NCI-H524 (cell line): ENCODE measurements at regions not wholly inside any gene's neighbourhood (a gene's known extent, or its start where the extent isn't known, plus 50 kb on each side); places are given as distances from the start of the nearest gene placed in this dataset.
"Not testable (repeated sequence)": the region's sequence is repeated elsewhere in the genome, so short reads cannot be mapped to it uniquely, and the experiment has no call there.

Source experiments
- DNase-seq, 2 experiments: peaks; one replicate each; lab custom pipeline; 2025; lab: John Stamatoyannopoulos, UW

DNA sequence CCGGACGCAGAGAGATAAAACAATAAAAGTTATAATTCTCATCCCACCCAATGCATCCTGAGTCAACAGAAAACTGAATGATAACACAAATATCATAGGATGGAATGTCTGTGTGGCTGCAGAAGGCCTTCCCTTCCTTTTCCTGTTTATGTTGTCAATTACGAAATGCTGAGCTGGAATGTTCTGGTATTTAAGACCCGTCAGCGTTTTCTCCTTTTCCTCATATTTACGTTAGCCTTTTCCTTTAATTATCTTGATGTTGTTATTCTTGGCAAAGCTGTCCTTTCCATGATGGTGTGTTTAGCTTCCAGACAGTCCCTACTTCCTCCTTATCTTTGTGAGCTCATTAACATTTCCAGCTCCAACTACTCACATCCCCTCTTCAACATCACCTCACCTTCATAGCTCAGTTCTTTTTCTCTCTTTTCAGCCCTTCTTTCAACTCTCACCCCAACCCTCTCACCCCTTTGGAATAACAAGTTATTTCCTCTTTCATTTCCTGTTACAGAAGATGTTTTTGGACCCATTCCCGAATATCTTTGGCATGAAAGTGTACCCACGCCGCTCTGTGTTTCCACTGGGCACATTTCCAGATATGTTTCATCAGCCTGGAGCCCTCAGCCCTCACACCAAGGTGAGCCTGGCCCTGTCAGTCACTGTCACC is 221.6 kb downstream of the NR2F1-AS1 start:
- no peak for DNase-seq

DNA sequence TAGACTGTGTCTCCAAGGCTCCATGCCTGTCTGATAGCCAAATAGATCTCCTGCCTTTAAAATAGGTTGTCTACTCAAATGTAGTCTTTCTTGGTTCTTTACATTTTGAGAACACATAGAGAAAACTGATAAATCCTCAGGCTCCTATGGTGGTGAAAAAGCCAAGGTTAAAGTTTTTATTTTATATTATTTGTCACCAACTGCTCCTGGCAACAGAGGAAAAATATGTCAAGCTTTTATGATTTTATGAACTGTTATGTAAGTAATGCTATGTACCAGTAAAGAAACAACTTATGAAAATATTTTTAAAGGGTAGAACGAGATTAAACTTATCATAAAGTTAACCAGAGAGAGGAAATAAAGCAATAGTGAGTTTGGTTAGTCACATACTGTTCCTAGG is 222.8 kb downstream of the NR2F1-AS1 start:
- DNase-seq: no peak

DNA sequence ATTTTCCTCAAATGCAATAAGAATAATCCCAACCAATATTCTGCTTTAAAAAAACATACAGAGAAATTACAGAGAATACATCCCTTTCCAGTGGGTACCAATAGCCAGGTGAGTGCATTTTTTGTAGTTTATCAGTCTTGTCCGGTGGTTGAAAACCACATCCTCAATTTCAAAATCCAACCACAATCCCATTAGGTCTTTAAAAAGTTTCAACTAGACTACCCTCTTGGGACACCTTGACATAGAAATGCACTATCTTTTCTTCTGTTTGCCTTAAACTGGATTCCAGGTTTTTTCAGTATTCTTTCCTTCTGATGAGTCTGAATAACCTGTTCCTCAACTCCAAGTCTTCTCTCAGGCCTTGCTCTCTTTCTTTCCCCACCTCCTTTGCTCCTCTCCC is 223.3 kb downstream of the NR2F1-AS1 start:
- no peak for DNase-seq

DNA sequence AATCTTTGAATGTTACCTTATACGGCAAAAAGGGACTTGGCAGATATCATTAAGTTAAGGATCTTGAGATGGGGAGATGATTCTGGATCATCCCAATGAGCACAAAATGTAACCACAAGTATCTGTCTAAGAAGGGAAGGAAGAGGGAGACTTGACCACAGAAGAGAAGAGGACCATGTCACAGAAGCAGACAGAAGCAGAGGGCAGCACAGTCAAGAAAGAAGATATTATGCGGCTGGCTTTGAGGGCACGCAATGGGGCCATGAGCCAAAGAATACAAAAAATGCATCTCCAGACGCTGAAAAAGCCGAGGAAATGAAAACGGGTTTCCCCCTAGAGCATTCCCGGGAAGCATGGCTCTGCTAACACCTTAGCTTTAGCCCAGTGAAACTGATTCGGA is 225.3 kb downstream of the NR2F1-AS1 start:
- no peak for DNase-seq

DNA sequence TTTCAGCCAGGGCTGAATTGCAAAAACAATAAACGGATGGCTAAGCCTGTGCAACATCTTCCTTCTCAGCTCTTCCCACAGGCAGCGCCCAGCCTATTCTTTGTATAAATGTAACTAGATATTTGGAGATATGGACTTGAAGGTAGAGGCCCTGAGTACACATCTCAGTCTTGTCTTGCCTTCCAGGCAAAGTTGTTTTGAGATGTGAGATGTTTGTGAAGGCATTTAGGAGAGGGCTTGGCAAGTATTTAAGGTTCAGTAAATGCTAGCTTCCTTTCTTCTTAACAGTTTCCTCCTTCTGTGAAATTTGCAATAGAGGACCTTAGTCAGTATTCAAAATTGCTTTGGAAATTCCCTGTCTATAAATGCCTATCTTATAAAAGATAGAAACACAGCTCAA is 228.8 kb downstream of the NR2F1-AS1 start:
- DNase-seq: no peak

DNA sequence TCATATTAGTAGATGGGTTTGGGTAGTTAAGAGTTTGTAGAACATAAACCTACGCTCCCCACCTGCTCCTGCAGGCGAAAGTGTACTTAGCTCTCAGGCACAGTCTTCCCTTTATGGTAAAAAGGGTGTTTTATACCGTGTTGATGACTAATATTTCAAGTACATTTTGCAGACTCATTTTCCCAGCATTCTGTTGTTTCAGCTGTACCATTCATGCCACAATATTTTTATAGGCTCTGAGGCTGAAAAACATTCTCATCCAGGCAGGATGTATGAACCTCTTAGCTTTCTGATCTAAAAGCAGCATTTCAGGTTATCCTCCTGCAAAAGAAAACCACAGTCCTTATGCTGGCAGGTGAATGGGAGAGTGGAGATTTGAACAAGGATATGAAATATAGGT is 231.4 kb downstream of the NR2F1-AS1 start:
- no peak for DNase-seq

DNA sequence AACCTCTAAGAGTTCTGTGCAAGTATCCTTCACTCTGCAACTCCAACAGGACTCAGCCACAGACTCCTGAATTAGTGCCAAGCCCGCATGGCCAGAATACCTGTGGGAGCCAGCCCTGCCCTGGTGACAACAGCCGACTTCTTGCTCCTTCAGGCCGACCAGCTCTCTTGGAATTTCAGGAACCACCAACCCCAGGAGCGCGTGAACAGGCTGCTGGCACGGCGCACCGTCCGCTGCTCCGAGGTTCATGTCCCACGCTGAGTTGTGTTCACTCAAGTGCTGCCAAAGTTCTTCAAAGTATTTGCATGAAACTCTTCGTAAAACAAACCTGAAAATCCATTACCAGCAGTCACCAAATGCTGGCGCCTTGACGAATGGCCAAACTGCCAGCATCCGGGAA is 232.8 kb downstream of the NR2F1-AS1 start:
- DNase-seq: no peak

DNA sequence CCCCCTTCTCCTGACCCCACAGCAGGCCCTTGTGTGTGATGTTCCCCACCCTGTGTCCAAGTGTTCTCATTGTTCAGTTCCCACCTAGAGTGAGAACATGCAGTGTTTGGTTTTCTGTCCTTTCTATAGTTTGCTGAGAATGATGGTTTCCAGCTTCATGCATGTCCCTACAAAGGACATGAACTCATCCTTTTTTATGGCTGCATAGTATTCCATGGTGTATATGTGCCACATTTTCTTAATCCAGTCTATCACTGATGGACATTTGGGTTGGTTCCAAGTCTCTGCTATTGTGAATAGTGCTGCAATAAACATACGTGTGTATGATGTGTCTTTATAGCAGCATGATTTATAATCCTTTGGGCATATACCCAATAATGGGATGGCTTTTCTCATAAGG is 234.2 kb downstream of the NR2F1-AS1 start:
- DNase-seq: not testable (repeated sequence)

DNA sequence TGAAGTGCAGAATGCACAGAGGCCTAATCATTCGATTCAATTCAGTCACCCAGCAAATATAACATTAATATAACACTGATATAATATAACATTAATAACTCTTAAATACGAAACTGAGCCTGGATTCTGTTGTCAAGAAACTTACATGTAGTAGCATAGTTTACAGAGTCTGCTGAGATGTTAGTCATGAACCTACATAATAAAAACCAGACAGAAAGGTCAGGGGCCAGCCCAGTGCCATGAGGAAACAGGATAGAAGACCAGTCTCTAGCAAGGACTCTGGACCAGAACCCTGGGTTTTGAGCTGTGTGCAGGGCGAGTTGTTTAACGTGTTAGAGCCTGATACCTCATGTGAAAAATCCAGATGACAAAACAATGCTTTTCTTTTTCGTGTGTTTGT is 234.7 kb downstream of the NR2F1-AS1 start:
- DNase-seq: no peak

DNA sequence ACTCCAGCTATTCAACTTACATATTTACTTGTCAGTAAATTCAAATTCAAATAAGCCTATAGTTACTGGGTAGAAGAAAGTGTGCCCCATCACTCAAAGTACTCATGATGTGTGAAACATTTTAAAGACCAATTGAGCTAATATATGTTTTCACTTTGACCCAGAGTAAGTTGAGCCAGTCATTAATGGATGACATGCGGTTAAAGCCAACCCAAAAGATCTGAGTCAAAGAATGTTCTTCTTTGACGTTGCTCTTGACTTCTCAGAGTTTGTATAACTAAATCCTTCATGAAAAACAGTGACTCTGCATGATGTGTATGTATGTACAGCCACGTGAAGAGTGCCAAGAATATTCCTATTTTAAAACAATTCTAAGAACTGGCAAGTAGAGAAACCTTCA is 237.4 kb downstream of the NR2F1-AS1 start:
- no peak for DNase-seq

DNA sequence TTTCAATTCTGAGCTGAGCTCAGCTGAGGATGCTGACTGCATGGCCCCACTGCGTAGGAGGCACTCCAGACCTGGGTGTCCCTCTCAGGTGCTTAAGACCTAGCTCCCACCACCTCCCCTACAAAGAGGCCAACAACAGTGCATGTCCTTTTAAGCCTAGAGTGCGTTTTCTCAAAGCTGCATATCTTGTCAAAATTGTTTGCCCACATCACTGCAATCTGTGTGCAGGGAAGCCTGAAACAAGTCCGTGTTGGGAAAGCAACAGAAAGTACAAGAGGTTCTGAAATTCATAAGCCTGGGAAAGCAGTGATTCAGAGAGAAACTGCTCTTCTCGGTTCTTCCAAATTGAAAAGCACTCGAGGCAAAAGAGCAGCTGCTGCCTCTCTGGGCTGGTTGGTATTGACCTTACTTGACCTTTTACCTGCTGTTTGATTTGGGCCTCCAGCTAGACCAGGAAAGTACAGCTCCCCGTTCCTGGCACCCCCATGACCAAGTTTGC is 238.4 kb downstream of the NR2F1-AS1 start:
- peak in 1 of 2 experiments; percentile 48 for DNase-seq

DNA sequence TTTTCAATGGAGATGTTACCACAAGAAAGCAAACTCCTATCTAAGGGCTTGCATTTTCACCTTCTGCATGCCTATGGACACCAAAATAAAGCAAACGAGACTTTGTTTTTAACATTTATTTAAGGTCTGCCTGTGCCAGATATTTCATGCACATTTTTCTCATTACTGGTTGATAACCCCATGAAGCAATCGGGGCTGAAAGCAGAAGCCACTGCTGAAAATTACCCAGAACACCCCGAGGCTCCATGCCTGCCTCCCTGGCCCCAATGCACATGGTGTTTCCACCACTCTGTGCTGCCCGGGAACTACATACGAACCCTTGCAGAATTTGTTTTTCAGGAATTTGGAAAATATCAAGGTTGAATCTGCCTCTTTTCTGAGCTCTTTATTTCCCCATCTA is 240.1 kb downstream of the NR2F1-AS1 start:
- DNase-seq: no peak

DNA sequence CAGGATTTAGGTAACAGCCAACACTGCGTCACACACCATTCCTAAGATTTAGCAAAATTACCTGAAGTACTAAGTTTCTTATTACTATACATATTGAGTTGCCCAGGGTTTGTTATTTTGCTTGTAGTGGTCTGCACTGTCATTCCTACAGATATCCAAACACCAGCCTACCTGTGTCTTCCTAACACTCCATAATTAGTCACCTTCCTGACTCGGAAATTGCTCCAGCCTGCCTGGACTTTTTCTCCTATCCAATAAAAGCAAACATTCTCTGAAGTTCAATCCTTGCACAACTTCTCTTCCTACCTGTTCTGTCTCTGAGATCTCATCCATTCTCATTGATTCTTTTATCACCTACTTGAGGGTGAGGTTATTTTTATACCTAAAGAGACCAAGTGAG is 243.9 kb downstream of the NR2F1-AS1 start:
- no peak for DNase-seq

DNA sequence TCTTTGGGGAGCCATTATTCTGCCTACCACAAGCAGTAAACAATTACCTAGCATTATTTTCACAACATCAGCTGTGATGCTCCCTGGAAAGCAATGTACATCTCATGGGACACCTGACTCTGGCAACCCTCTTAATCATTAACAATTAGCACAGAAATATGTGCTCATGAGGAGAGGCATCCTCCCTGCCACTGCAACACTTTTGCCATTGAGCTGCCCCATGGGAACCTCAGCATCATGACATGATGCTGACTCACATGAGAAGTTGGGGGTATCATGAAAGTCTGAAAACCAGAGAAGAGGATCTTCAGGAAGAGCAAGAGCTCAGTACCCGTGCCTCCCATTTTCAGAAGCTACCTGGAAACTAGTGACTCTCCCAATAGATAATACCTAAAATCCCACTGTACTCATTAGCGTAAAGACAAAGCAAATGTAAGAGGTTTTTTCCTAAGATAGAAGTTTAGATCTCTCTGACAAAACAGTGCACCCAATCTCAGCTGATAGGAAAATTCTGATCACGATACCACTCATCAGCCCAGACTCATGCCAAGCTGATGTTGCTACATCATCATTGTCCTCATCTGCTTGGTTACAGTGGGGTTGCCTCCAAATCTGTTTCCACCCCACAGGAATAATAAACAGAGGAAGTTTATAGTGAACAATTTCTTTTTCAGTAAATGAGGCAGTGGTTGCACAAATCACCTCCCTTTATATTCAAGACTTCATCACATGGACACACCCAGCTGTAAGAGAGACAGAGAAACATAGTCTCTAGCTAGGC is 244.5 kb downstream of the NR2F1-AS1 start:
- no peak for DNase-seq

DNA sequence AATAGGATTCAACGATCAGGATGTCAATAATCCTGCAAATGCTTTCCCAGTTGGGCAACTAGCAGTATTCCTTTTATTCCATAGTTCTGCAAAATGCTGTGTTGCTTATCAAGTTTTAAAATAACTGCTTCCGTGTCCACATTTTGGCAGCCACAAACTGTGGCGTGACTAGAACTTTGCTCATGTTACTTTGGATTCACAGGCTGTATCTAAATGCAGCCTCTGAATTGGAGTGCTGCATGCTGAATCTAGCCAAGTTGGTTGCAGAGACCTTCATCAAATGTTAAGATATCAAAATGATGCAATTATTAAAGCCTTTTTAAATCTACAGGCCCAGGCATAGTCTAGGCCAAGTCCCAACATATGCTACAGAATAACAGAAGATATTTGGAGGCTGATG is 249.2 kb downstream of the NR2F1-AS1 start:
- DNase-seq: no peak

DNA sequence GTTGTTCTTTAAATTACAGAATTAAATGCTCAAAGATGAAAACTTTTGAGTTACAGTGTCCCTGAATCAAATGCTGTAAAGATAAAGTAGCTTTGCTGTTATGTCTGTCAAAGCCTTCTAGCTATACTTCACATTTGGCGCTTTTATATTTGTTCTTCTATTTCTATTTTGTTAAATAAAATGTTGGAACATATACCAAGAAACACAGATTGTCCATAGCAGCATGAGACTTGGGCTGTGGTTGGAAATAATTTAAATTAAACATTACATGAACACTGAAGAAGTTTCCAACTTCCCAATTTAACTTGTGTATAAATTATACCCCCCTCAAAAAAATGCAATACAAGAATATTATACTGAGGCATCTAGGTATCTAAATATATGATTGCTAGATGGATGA is 249.8 kb downstream of the NR2F1-AS1 start:
- no peak for DNase-seq

DNA sequence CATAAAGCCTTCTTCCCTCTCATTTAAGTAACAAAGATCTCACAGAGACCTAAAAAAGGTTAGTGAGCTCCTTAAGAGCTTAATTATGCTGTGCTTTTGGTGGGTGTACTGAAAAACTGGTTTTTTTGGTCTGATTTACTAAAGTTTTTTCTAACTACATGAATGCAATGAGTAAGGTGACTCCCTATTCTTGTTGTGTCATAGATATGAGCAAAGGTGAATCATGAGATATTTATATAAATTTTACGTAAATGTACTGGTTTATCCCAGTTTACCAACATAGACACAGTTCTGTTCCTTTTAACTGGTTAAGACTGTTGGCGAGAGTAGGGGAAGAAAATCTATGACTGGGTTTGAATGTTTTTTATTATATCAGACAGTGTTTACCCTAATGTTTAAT is 250.5 kb downstream of the NR2F1-AS1 start:
- no peak for DNase-seq

DNA sequence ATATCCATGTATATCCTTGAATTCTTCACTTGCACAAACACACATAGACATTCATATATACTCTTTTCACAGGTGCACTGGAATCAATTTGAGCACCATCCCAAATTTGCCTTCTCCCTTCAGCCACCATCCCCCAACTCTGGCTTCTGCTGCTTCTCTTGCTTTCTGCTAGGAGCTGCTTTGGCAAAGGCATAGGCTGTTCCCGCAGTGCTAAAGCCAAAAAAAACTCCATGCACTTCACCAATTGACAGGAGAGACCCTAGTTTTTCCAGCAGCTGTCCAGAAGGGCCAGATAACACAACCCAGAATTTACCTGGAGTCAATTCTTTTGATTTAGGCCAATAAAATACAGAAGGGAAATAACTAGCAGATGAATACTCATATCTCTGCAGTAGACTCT is 251.3 kb downstream of the NR2F1-AS1 start:
- DNase-seq: no peak

DNA sequence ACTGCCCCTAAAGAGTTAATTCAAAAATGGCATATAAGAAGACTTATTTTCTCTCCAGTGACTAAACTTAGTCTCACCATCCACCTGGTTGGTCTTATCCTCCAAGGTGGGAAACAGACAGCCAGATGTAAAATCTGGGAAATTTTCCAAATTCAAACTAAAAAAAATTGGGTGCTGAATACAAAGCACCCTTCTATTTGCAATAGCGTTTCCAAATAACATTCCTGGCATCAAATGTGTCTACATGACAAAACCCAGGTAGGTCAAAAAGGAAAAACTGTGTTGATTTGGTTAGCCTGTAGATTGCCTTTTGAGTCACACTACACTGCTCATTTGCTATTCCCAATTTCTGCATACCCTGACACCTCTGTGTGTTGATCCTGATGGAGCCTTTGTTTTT is 252.2 kb downstream of the NR2F1-AS1 start:
- no peak for DNase-seq

DNA sequence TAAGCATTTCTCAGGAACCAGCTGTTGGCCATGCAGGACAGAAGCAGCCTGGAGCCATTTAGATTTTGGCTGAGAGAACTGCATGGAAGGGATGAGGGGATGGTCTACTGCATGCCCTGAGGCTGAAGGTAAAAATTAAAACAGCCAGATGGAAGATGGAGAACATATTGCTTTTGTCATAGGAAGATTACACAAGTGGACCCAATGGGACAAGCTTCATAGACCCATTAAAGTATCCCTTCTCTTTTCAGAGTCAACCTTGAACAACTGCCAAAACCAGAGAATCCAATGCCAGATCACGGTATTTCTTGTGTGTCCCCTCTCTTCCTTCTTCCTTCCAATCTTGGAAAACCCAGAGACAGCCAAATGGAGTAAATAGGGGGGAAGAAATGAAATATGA is 253.4 kb downstream of the NR2F1-AS1 start:
- peak in 1 of 2 experiments; percentile 36 for DNase-seq

DNA sequence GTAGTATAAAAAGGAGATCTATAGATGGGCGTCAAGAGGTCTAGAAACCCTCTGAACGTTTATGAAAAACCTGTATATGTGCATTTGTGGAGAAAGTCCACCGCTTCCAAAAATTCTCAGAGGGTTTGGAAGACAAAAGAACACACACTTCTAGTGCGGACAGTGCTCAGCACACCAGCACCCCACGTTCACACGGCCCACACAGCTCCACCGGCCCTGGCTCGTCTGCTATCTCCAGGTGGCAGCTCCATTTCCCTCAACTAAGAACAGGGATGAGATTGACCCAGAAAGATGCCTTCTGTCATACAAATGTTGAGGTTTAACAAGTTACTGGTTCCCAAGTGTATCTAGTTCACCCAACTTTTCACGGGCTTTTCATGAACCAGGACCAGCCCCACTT is 255.1 kb downstream of the NR2F1-AS1 start:
- no peak for DNase-seq

DNA sequence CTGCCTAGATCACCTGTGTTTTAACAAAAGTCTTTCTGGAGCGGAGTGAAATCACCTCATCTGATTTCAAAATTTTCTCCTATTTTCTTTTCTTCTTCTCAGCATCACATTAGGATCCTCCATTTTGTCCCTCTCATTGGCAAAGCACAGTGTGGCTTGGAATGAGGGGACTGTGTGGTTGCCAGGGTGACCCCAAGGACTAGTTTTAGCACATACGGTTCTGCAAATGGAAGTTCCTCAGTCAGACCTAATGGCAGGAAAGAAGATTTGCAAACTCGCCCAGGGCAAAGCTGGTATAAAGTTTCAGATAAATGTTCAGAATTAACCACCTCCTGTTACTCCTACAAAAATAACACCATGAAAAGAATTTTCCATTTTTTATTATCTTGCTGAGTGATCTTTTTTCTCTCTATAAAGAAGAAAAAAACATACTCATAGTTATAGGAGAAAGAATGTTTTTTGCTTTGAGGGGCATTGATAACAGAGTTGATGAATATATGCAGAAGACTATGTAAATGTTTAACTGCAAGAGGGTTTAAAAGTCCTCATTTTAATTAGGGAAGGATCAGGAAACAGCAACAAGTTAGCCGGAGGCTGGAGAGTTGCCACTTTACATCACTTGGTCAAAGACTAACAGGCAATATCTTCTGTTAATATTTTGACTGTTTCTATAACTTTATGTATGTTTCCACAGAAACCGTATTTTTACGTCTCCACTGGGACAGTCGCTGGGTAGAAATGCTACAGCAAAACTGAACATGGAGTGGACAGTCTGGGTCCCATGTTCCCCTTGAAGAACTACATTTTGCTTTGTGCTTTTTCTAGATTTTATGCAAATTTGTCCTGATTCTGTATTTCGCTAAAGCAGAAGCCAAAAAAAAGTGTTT is 257.8 kb downstream of the NR2F1-AS1 start:
- DNase-seq: peak in 1 of 2 experiments; percentile 1
